MCF 10A (cell line): ENCODE measurements at regions not wholly inside any gene's neighbourhood (a gene's known extent, or its start where the extent isn't known, plus 50 kb on each side); places are given as distances from the start of the nearest gene placed in this dataset.

Experiments used
- BruUV-seq: library from RNA; stranded (reverse); fragments of 400-500 nt; replicated peaks from 2 replicates; lab custom pipeline; 2021; lab: Mats Ljungman, UMichigan
- CTCF ChIA-PET: fragments of 300-600 bp; sonication (Branson Sonifier 250); formaldehyde crosslinking; extraction: SDS; loops from one replicate; lab custom pipeline; 2021; ENCODE audit warnings: antibody characterized with exemption, inconsistent platforms; lab: Yijun Ruan, JAX
- POLR2A ChIA-PET: fragments of 300-600, 350-650 bp; sonication (Branson Sonifier 250); formaldehyde crosslinking; extraction: SDS; loops from one replicate; lab custom pipeline; 2020; ENCODE audit warnings: antibody characterized with exemption, inconsistent platforms; lab: Yijun Ruan, JAX
- DNase-seq: peaks from one replicate; pipeline ENCODE4 v3.0.0-alpha.2; 2018; ENCODE audit not compliant: unreplicated experiment
- H3K27ac Mint-ChIP-seq: one replicate; pipeline ENCODE4 v1.8.0; 2022; ENCODE audit warnings: mild to moderate bottlenecking, low read depth, mixed read lengths; ENCODE audit not compliant: unreplicated experiment
- H3K27me3 Mint-ChIP-seq: one replicate; pipeline ENCODE4 v1.8.0; 2022; ENCODE audit warnings: mixed read lengths; ENCODE audit not compliant: insufficient read depth, unreplicated experiment
- H3K36me3 Mint-ChIP-seq: one replicate; pipeline ENCODE4 v1.8.0; 2022; ENCODE audit warnings: mild to moderate bottlenecking, moderate library complexity, mixed read lengths; ENCODE audit not compliant: insufficient read depth, unreplicated experiment
- H3K4me1 Mint-ChIP-seq: one replicate; pipeline ENCODE4 v1.8.0; 2022; ENCODE audit warnings: mixed read lengths; ENCODE audit not compliant: insufficient read depth, unreplicated experiment
- H3K4me3 Mint-ChIP-seq: one replicate; pipeline ENCODE4 v1.8.0; 2022; ENCODE audit warnings: mild to moderate bottlenecking, moderate library complexity, mixed read lengths; ENCODE audit not compliant: unreplicated experiment
- H3K9me3 Mint-ChIP-seq: one replicate; pipeline ENCODE4 v1.8.0; 2022; ENCODE audit warnings: mixed read lengths; ENCODE audit not compliant: unreplicated experiment
- CTCF ChIP-seq: fragments of 200-600 bp; IDR thresholded peaks from one replicate; pipeline ENCODE4 v1.8.0; 2022; ENCODE audit warnings: antibody characterized with exemption, mild to moderate bottlenecking; ENCODE audit not compliant: unreplicated experiment
- intact Hi-C: fragments of 100-400 bp; cut with micrococcal nuclease; formaldehyde crosslinking; loops from 2 replicates; pipeline ENCODE4 v1.14.1; 2022

GRCh38 chr2:126748188-126748760, 92.3 kb downstream of the GYPC start:
- no TSS peak for BruUV-seq
- Mint-ChIP-seq H3K36me3 (no peaks in the 10 kb centered on the region), H3K27me3 (no peaks in the 10 kb centered on the region), H3K4me1 (no peaks in the 10 kb centered on the region), H3K9me3 (peaks cover under 1% of the 10 kb centered on the region), H3K27ac (no peak overlapping the region), H3K4me3 (no peak overlapping the region)
- CTCF ChIA-PET, result no interaction called here
- POLR2A ChIA-PET, result no interaction called here
- DNase-seq, result no peak
- no peak for TF ChIP-seq CTCF
- intact Hi-C loops, result no loop called here

GRCh38 chr2:126748929-126749518, 93.1 kb downstream of the GYPC start:
- H3K4me1 Mint-ChIP-seq, result no peaks in the 10 kb centered on the region

GRCh38 chr2:126749537-126749936, 93.6 kb downstream of the GYPC start:
- no TSS peak for BruUV-seq
- POLR2A ChIA-PET, result no interaction called here
- peak; percentile 23 for DNase-seq
- CTCF ChIA-PET, result no interaction called here
- TF ChIP-seq CTCF, result no peak
- Mint-ChIP-seq H3K27ac (no peak overlapping the region), H3K9me3 (no peaks in the 10 kb centered on the region), H3K36me3 (no peaks in the 10 kb centered on the region), H3K4me3 (no peak overlapping the region), H3K27me3 (no peaks in the 10 kb centered on the region), H3K4me1 (no peaks in the 10 kb centered on the region)
- intact Hi-C loops, result no loop called here

More at GRCh38 chr2:126748929-126749518, 93.1 kb downstream of the GYPC start:
- CTCF ChIA-PET, result no interaction called here
- H3K27ac Mint-ChIP-seq, result no peak overlapping the region
- DNase-seq, result no peak
- no peak for TF ChIP-seq CTCF
- H3K36me3 Mint-ChIP-seq, result no peaks in the 10 kb centered on the region
- intact Hi-C loops, result no loop called here
- no TSS peak for BruUV-seq
- H3K4me3 Mint-ChIP-seq, result no peak overlapping the region
- no peaks in the 10 kb centered on the region for H3K9me3 Mint-ChIP-seq
- POLR2A ChIA-PET, result no interaction called here
- no peaks in the 10 kb centered on the region for H3K27me3 Mint-ChIP-seq

GRCh38 chr2:126750506-126750905, 94.5 kb downstream of the GYPC start:
- ChIA-PET CTCF (no interaction called here), POLR2A (no interaction called here)
- Mint-ChIP-seq H3K4me3 (no peak overlapping the region), H3K36me3 (no peaks in the 10 kb centered on the region), H3K4me1 (no peaks in the 10 kb centered on the region), H3K27ac (no peak overlapping the region), H3K27me3 (no peaks in the 10 kb centered on the region), H3K9me3 (no peaks in the 10 kb centered on the region)
- intact Hi-C loops, result no loop called here
- TF ChIP-seq CTCF, result no peak
- BruUV-seq, result no TSS peak
- no peak for DNase-seq
